Eye (tissue), 1 donor: ENCODE measurements at regions not wholly inside any gene's neighbourhood (a gene's known extent, or its start where the extent isn't known, plus 50 kb on each side); places are given as distances from the start of the nearest gene placed in this dataset.

Experiments
- DNase-seq: peaks from one replicate; pipeline ENCODE4 v3.0.0-alpha.2; 2015

DNA sequence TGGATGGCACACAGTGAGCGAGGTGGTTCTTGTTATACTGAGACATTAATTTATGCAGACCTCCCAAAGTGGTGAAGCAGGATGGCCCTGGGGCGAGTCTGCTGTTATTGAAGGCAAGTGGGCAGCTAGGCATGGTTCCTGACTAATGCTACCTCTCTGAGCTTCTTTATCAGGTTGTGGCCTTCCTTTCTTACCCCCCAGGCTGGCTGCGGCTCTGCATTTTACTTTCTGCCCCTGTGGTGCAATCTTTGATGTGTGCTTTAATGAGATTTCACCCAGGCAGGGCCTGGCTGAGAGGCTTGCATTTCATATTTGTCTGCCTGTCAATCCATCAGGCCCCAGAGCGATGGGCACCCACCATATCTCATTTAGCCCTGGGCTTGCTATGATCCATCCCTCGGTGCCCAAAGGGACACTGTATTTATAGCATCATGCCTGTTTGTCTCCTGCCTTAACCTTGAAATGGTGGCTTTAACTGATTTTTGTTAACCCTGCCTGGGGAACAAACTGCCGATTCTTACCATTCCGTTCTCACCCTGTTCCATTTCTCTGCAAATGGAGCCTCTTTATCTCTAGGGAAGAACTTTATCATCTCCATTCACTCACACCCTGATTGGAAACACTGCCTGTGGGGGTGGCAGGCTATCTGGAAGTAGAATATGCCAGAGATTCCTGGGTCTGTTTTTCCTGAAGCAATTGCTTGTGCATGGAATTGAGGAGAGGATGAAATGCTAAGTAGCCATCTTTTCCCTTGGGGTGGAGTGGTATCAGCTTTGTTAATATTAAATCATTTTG, 316.2 kb upstream of the THSD7B start:
- peak; percentile 32 for DNase-seq

DNA sequence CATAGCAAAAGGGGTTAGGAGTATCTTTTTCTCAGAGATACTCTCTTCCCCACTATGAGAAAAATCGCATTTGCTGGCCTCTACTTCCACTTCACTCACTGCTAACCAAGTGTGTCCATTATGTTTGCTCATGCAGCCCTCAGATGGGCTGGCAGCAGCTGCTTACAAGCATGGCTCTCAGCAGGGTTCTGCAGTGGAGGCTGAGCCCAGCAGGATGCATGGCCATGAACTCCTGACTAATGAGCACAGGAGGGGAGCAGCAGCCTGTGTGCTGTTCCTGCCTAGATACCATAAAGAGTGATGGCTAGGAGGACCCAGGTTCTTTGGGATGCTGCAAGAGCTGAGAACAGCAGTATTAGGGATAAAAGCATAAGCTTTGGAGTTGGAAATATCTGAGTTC, 316.9 kb upstream of the THSD7B start:
- peak; percentile 81 for DNase-seq

GRCh38 chr2:136444323-136444722, 321.0 kb upstream of the THSD7B start:
- DNase-seq, result peak; percentile 41

- DNase-seq, result no peak
These were observed 321.7 kb upstream of the THSD7B start for GRCh38 chr2:136443661-136444060.

- peak; percentile 50 for DNase-seq
These were observed 323.2 kb upstream of the THSD7B start for GRCh38 chr2:136441979-136442714.

GRCh38 chr2:136439064-136439676, 321.2 kb upstream of the CXCR4 start:
- DNase-seq, result no peak

GRCh38 chr2:136437461-136437860, 319.5 kb upstream of the CXCR4 start:
- no peak for DNase-seq

DNA sequence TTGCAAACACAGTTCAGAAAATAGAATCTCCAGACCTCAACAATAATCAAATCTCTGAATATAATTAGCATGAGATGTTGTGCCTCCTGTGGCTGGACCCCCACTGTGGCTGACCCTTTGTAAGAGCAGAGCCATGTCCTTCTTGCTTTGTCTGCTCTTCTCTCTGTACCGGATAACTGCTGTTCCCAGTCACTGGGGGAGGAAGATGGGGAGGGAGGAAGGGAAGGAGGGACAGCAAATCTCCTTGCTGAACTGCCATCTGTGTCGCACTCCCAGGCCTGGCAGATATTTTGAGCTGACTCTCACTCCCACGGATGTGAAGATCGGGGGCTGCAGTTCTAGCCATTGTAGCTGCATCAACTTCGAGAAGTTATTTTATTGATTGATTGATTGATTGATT, 319.0 kb upstream of the CXCR4 start:
- DNase-seq, result peak; percentile 72

GRCh38 chr2:136434251-136434715, 316.3 kb upstream of the CXCR4 start:
- no peak for DNase-seq

DNA sequence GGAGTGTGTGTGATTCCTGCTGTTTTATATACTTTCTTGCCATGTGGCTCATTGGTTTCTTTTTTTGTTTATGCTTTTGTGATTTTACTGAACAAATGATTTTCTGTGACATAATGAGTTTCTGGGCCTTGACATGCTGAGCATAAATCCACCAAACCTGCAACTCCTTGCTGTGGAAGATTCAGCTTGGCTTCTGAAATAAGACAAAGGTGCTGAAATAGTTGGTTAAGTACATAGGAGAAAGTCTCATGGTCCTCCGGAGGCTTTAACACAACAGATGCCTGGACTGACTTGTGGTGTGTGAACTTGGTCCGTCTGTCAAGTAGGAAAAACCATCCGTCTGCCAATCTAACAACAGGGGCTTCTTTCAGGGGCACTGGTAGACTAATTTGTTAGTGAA, 315.3 kb upstream of the CXCR4 start:
- no peak for DNase-seq

DNA sequence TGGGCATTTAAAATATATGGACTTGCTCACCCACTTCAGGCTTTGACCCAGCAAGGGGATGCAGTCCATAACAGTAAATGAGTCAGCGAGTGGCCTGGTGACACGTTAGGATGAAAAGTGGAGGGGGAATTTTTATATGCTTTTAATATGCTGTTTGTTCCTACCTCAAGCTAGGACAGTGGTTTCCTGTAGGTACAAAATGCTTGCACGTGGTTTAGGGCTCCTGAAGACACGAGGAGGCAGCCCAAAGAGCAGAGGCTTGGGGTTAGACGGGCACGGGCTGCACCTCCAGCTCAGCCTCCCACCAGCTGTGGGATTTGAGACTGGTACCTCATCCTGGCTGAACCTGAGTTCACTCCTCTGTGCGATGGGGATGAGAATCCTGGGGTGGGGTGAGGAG, 306.2 kb upstream of the CXCR4 start:
- no peak for DNase-seq

DNA sequence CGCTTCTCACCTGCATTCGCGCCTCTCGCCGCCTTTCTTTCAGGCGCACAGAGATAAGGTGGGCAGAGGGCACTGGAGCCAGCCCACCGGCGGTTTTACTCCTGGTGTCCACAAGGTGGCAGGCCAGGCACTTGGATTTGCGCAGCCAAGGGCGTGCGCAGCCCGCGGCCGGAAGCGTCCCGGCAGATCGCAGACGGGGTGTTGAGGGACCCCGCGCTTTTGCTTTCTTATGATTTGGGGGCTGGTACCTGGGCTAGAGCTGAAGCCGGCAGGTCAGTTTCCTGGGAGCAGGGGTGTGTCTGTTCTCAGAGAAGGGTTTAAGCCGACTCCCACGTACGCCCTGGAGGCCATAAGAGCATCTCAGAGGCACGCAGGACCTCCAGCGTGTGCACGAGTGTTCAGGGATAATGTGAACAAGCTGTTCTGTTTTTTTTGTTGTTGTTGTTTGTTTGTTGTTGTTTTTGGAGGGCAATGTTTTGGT, 305.6 kb upstream of the CXCR4 start:
- peak; percentile 93 for DNase-seq

DNA sequence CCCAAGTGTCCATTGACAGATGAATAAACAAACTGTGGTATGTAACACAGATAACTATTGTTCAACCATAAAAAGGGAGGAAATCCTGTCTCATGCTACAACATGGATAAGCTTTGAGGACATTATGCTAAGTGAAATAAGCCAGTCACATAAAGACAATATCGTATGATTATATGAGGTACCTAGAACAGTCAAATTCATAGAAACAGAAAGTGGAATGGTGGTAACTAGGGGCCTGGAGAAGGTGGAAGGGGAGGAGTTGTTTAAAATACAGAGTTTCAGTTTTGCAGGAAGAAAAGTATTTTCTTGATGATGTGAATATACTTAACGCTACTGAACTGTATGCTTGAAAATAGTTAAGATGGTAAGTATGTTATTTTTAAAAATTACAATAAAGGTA, 304.6 kb upstream of the CXCR4 start:
- DNase-seq, result no peak

GRCh38 chr2:136420346-136420745, 302.4 kb upstream of the CXCR4 start:
- no peak for DNase-seq

DNA sequence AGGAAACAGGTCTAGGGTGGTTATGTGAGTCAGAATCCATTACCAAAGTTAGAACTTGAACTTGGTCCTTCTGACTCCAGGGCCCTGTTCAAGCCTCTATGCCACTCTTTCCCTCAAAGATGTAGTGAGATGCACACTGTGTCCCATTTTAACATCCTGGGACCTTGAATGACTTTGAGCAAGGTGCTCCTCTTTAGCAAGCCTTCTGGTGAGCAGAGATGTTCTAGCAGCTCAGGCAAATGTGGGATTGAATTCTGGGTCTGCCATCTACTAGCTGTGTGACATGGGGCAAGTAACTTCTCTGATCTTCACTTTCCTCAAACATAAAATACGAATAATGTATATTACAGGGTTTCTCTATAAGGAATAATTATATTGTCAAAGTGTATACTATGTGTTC, 294.0 kb upstream of the CXCR4 start:
- DNase-seq, result no peak

- no peak for DNase-seq
These were observed 292.7 kb upstream of the CXCR4 start for GRCh38 chr2:136410673-136411072.

DNA sequence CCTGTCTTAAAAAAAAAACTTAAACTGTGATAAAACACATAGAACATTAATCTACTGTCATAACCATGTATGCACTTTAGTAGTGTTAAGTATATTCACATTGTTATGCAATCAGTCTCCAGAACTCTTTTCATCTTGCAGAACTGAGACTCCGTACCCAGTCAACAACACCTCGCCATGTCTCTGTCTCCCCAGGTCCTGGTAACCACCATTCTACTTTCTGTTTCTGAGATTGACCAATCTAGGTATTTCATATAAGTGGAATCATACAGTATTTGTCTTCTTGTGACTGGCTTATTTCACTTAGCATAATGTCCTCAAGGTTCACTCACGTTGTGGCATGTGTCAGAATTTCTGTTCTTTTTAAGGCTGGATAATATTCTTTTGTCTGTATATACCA, 290.8 kb upstream of the CXCR4 start:
- no peak for DNase-seq

DNA sequence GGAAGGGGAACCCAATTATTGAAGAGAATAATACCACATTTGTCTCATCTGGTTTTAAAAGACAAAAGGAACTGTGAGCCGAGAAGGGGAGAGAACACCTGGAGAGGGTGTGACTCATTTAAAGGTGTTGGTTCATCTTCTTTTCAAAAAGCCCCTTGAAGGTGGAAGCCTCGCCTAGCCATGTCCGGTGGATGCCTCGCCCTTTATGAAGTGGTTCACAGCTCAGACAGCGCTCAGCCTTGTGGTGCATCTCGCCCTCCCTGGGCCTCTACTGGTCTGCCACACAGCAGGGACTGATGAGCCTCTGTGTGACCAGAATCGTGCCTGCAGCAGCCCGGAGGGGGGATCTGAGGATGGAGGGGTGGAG, 290.0 kb upstream of the CXCR4 start:
- no peak for DNase-seq

GRCh38 chr2:136407117-136407951, 289.4 kb upstream of the CXCR4 start:
- peak; percentile 48 for DNase-seq

- no peak for DNase-seq
These were observed 287.0 kb upstream of the CXCR4 start for GRCh38 chr2:136404925-136405324.

- DNase-seq, result peak; percentile 56
These were observed 286.2 kb upstream of the CXCR4 start for GRCh38 chr2:136404176-136404575.

DNA sequence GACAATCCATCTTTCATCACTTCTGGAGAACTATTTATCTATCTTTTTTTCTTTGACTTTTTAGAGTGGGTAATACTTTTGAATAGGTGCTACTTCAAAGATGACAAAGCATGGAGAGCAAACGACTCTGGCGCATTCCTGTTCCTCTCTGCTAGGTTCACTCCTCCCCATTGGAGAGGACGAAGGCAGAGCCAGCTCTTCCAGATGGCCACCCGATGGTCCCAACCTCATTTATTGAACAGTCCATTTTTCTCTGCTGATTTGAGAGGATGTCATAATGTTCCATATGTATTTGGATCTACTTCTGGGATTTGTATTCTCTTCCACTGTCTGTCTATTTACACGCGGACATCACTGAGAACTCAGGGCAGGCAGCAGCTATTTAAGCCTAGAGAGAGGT, 284.3 kb upstream of the CXCR4 start:
- no peak for DNase-seq
